BE2C (cell line): ENCODE measurements at regions not wholly inside any gene's neighbourhood (a gene's known extent, or its start where the extent isn't known, plus 50 kb on each side); places are given as distances from the start of the nearest gene placed in this dataset.

Experiments used
- DNase-seq: peaks from one replicate; pipeline ENCODE4 v3.0.0-alpha.2; 2020
- H3K27me3 ChIP-seq: fragments of 250-450 bp; sonication (Bioruptor Pico); 2 replicates; pipeline ENCODE4 v1.5.1; 2020; ENCODE audit warnings: mild to moderate bottlenecking
- H3K36me3 ChIP-seq: fragments of 250-450 bp; sonication (Bioruptor Pico); 2 replicates; pipeline ENCODE4 v1.5.1; 2020; ENCODE audit warnings: mild to moderate bottlenecking
- H3K4me1 ChIP-seq: fragments of 250-450 bp; sonication (Bioruptor Pico); 2 replicates; pipeline ENCODE4 v1.5.1; 2020
- H3K4me3 ChIP-seq: 2 replicates; pipeline ENCODE4 v1.5.1; 2011; ENCODE audit warnings: low read depth, low read length
- H3K9me3 ChIP-seq: fragments of 250-450 bp; sonication (Bioruptor Pico); 2 replicates; pipeline ENCODE4 v1.5.1; 2020
- TF ChIP-seq, protein P1 (sequence below): IDR thresholded peaks from 2 replicates; pipeline ENCODE4 v1.5.1; 2012; ENCODE audit warnings: mild to moderate bottlenecking, low read depth, low read length

DNA sequence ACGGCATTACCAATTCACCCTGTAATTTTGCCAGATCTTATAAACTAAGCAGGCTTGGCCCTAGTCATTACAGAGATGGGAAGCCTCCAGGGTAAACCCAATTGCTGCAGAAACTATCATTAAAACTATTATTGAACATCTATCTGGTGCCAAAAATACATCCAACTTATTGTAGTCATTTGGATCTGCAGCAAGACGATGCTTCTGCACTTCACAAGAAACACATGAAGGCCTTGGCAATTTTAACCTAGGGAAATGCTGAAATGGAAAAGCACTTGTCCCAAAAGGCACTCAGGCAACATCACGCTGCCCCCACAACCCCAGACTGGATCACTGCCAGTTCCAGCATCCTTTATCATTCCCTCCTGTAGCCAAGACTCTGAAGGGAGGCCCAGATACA, 85.3 kb upstream of the ACVR2A start:
- H3K4me3 ChIP-seq: no peak overlapping the region
- TF ChIP-seq, protein P1, sequence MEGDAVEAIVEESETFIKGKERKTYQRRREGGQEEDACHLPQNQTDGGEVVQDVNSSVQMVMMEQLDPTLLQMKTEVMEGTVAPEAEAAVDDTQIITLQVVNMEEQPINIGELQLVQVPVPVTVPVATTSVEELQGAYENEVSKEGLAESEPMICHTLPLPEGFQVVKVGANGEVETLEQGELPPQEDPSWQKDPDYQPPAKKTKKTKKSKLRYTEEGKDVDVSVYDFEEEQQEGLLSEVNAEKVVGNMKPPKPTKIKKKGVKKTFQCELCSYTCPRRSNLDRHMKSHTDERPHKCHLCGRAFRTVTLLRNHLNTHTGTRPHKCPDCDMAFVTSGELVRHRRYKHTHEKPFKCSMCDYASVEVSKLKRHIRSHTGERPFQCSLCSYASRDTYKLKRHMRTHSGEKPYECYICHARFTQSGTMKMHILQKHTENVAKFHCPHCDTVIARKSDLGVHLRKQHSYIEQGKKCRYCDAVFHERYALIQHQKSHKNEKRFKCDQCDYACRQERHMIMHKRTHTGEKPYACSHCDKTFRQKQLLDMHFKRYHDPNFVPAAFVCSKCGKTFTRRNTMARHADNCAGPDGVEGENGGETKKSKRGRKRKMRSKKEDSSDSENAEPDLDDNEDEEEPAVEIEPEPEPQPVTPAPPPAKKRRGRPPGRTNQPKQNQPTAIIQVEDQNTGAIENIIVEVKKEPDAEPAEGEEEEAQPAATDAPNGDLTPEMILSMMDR: no peak
- no peaks in the 10 kb centered on the region for H3K36me3 ChIP-seq
- no peaks in the 10 kb centered on the region for H3K9me3 ChIP-seq
- DNase-seq: no peak
- no peaks in the 10 kb centered on the region for H3K27me3 ChIP-seq
- H3K4me1 ChIP-seq: no peaks in the 10 kb centered on the region

DNA sequence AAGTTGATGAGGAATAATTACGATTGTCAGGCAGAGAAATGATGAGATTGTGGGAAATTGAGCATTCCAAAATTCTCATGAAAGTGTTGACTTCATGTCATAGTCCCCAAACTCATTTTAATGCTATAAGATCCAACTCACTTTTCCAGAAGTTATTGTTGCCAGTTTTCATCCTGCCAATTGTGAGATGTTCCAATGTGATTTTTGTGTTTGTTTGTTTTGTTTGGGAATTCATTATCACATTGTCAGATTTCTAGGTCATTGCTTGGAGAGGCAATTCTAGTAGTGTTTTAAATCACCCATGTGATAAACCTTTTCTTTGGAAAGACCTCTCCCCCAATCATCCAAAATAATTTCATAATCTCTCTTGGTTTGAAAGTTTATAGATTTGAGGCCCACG, 86.0 kb upstream of the ACVR2A start:
- DNase-seq: no peak
- no peaks in the 10 kb centered on the region for H3K36me3 ChIP-seq
- H3K27me3 ChIP-seq: no peaks in the 10 kb centered on the region
- H3K4me1 ChIP-seq: no peaks in the 10 kb centered on the region
- H3K4me3 ChIP-seq: no peak overlapping the region
- TF ChIP-seq, protein P1: no peak
- H3K9me3 ChIP-seq: no peaks in the 10 kb centered on the region

DNA sequence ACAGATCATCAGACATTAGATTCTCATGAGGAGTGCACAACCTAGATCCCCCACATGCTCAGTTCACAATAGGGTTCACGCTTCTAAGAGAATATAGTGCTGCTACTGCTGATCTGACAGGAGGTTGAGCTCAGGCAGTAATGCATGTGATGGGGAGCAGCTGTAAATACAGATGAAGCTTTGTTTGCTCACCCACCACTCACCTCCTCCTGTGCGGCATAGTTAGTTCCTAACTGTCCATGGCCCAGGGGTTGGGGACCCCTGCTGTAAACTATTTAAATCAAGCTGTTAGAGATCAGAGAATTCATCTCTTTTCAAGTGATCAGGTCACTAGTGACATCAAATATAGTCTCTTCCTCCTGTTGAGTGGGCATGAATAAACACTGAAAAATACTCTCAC, 88.8 kb upstream of the ACVR2A start:
- Histone ChIP-seq H3K4me1 (no peaks in the 10 kb centered on the region), H3K9me3 (no peaks in the 10 kb centered on the region), H3K27me3 (no peaks in the 10 kb centered on the region), H3K4me3 (no peak overlapping the region), H3K36me3 (no peaks in the 10 kb centered on the region)
- TF ChIP-seq, protein P1: no peak
- no peak for DNase-seq

DNA sequence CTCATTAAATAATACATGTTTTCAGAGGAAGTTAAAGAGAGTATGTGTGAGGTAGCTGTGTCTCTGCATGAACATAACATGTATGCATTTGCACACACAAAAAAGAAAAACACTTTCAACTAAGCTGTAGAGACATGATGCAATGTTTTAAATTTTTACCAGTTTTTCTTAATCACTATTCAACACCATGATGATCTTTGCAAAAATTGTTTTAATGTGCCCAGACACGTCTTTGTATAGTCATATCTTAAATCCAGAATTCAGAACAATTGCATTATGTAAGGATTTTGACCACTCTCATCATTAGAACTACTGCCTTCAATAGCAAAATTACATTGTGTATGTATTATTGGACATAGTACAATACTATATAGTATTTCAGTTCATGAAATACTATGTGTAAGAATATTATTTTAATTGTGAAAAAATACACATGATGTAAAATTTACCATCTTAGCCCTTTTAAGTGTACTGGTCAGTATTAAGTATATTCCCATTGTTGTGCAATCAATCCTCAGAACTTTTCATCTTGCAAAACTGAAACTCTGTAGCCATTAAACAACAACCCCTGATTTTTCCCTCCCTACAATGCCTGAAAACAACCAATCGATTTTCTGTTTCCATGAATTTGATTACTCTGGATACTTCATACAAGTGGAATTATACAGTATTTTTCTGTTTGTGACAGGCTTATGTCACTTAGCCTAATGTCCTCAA, 104.5 kb upstream of the ACVR2A start:
- Histone ChIP-seq H3K4me1 (no peaks in the 10 kb centered on the region), H3K27me3 (no peaks in the 10 kb centered on the region), H3K9me3 (no peaks in the 10 kb centered on the region), H3K4me3 (no peak overlapping the region), H3K36me3 (no peaks in the 10 kb centered on the region)
- DNase-seq: no peak
- TF ChIP-seq, protein P1: no peak

DNA sequence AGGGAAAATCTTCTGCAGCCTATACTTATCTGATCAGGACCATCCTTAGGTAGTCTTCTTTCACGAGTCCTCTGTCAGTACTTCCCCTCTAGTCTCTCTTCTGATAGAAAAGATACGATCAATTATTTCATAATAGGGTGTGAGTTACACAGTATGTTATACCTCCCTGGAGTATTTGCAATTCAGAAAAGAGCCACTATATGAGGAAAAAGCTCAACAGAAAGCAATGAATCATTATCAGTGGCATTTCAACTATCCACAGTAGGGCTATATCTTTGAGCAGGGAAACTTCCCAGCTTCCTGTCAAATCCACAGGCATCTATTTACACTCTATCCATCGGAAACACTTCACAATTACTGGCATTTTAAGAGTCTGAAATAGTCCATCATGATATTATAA, 105.3 kb upstream of the ACVR2A start:
- H3K4me1 ChIP-seq: no peaks in the 10 kb centered on the region

DNA sequence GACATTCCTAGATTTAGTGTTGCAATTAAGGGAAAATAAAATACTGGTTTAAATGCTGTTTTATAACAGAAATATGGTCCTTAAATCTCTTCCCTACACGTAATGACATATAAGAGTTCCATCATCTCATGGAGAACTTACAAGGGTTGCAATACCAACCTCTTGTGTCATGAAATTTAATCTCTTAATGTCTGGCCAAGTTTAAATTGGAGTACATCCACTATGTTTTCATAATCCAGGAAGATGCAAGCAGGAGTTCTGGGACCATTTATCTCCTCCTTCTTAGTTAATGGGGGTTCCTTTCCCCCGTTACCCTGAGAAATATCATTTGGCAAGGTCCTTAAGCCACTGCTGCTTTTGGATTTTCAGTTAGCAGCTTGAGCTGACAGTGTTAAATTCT, 126.0 kb upstream of the ACVR2A start:
- H3K9me3 ChIP-seq: no peaks in the 10 kb centered on the region
- TF ChIP-seq, protein P1: no peak
- H3K27me3 ChIP-seq: no peaks in the 10 kb centered on the region
- no peak overlapping the region for H3K4me3 ChIP-seq
- no peaks in the 10 kb centered on the region for H3K36me3 ChIP-seq
- H3K4me1 ChIP-seq: no peaks in the 10 kb centered on the region
- DNase-seq: no peak

More for the DNA sequence above, 105.3 kb upstream of the ACVR2A start:
- Histone ChIP-seq H3K36me3 (no peaks in the 10 kb centered on the region), H3K9me3 (no peaks in the 10 kb centered on the region), H3K27me3 (no peaks in the 10 kb centered on the region), H3K4me3 (no peak overlapping the region)
- DNase-seq: no peak
- TF ChIP-seq, protein P1: no peak
